ENCODE measurements at regions not wholly inside any gene's neighbourhood (a gene's known extent, or its start where the extent isn't known, plus 50 kb on each side); places are given as distances from the start of the nearest gene placed in this dataset.

DNA sequence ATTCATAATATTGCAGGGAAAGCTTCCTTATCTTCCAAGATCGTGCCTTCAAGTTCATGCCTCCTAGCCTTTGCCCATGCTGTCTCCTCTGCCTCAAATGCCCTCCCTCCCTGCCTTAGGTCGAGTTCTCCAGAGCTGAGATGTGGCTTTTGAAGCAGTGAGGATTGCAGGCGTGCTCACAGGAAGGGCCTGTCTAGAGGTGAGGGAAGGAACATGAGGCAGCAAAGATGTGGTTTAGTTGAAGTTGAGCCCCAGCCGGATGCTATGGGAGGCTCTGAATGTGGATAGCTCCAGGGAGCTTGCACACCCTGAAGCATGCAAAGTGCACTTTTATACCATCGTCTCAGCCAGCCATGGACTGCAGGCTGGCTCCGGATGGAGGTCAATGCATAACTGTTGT, 754.6 kb upstream of the EEF2KMT start:
- no peak for DNase-seq (ENCODE audit: low read depth, low spot score)
- peaks cover 2% of the 10 kb centered on the region for H3K4me1 ChIP-seq (ENCODE audit: insufficient read depth, insufficient read length)
- TF ChIP-seq SUZ12 (IDR thresholded peaks at IDR 0.05; ENCODE audit: extremely low read depth, insufficient read depth, insufficient read length) (no peak), ZNF274 (IDR thresholded peaks at IDR 0.05; ENCODE audit: low read depth, low read length) (no peak), YY1 (IDR thresholded peaks at IDR 0.05; ENCODE audit: insufficient read depth, insufficient read length) (no peak)
- H3K9me3 ChIP-seq (ENCODE audit: insufficient read depth, low read length), result no peaks in the 10 kb centered on the region
- H3K36me3 ChIP-seq (ENCODE audit: insufficient read depth, insufficient read length, low read length), result no peaks in the 10 kb centered on the region
- H3K27me3 ChIP-seq (ENCODE audit: insufficient read depth, insufficient read length), result no peaks in the 10 kb centered on the region
- H3K4me3 ChIP-seq (ENCODE audit: insufficient read length, low read depth), result no peak overlapping the region
- H3K9ac ChIP-seq (ENCODE audit: insufficient read length, low read depth), result no peak overlapping the region

DNA sequence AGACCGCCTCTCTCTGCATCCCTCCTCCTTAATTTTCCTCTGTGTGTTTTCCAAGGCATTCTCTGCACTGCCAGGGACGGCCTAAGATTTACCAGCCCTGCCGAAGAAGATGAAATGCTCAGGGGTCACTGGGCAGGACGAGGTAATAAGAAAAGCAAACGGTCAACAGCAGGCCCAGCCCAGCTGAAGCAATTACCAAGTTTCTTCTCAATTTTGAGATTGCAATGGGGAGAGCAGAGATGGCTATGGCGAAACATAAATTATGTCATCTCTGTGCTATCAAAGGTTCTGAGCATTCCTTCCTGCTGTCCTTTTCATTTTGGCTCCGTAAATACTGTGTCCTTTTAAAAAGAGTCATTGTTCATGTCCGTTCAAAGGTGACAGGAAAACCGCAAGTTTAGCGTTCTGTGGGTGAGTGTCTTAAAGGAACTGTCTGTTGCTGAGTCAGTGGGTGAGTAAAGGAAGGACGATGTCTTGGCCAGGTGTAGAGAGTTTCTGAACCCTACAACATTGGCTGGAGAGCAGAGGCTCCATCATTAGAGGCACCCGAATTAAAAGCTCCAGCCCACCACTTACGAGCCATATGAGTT, 753.9 kb upstream of the EEF2KMT start:
- no peaks in the 10 kb centered on the region for H3K36me3 ChIP-seq (ENCODE audit: insufficient read depth, insufficient read length, low read length)
- H3K4me3 ChIP-seq (ENCODE audit: insufficient read length, low read depth), result no peak overlapping the region
- no peaks in the 10 kb centered on the region for H3K9me3 ChIP-seq (ENCODE audit: insufficient read depth, low read length)
- peaks cover 2% of the 10 kb centered on the region for H3K4me1 ChIP-seq (ENCODE audit: insufficient read depth, insufficient read length)
- H3K27me3 ChIP-seq (ENCODE audit: insufficient read depth, insufficient read length), result no peaks in the 10 kb centered on the region
- DNase-seq (ENCODE audit: low read depth, low spot score), result no peak
- TF ChIP-seq SUZ12 (IDR thresholded peaks at IDR 0.05; ENCODE audit: extremely low read depth, insufficient read depth, insufficient read length) (no peak), ZNF274 (IDR thresholded peaks at IDR 0.05; ENCODE audit: low read depth, low read length) (no peak), YY1 (IDR thresholded peaks at IDR 0.05; ENCODE audit: insufficient read depth, insufficient read length) (no peak)
- no peak overlapping the region for H3K9ac ChIP-seq (ENCODE audit: insufficient read length, low read depth)

DNA sequence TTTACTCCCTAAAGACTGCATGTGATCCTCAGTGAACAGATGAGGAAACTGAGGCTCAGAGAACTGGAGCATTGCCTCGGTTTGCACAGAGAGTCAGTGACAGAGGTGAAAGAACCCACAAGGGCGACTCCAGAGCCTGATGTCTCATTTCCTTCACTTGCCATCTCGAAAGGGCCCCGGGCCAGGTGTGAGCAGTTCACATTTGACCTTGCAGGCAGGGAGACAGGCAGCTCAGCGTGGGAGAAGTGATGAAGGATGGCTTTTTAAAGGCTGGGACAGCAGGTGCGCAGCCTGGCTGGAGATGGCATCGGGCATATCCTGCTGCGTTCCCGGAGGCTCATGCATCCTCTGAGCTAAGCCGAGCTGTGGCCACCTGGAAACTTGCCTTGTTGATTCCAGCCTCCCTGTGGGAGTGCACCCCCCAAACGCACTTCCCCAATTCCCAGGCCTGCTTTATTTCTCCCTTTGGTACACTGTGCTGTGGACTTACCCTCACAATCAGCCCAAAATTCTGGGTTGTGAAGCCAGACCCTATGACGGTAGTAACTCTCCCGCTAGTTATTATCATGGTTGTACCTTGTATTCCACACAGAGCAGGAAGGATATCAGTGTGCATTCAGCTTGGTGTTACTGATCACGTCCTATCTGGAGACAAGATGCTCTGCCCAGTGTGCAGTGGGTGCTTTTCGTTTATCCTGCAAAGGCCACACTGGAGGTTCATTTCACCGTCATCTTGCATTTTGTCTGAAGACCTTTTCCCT, 753.2 kb upstream of the EEF2KMT start:
- no peaks in the 10 kb centered on the region for H3K27me3 ChIP-seq (ENCODE audit: insufficient read depth, insufficient read length)
- peaks cover 2% of the 10 kb centered on the region for H3K4me1 ChIP-seq (ENCODE audit: insufficient read depth, insufficient read length)
- DNase-seq (ENCODE audit: low read depth, low spot score), result no peak
- TF ChIP-seq SUZ12 (IDR thresholded peaks at IDR 0.05; ENCODE audit: extremely low read depth, insufficient read depth, insufficient read length), result no peak
- no peak for TF ChIP-seq ZNF274 (IDR thresholded peaks at IDR 0.05; ENCODE audit: low read depth, low read length)
- no peak for TF ChIP-seq YY1 (IDR thresholded peaks at IDR 0.05; ENCODE audit: insufficient read depth, insufficient read length)
- no peak overlapping the region for H3K4me3 ChIP-seq (ENCODE audit: insufficient read length, low read depth)
- no peaks in the 10 kb centered on the region for H3K9me3 ChIP-seq (ENCODE audit: insufficient read depth, low read length)
- no peaks in the 10 kb centered on the region for H3K36me3 ChIP-seq (ENCODE audit: insufficient read depth, insufficient read length, low read length)
- H3K9ac ChIP-seq (ENCODE audit: insufficient read length, low read depth), result no peak overlapping the region

DNA sequence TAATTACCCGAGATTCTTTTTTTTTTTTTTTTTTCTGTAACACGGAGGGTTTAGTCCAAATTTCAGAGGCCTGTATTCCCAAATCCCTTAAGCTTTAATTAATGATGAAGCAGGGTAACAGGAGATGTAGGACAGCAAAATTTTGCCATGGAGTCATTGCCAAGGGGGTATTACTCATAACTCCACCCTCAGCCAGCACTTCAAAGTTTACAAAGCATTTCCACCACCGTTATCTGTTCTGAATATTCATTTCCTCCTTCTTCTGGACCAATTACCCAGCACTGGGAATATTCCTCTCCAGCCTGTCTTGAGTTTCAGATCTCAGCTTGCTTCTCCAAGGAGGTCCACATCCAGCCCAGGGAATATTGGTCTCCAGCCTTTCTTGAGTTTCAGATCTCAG, 747.5 kb upstream of the EEF2KMT start:
- Histone ChIP-seq H3K9me3 (ENCODE audit: insufficient read depth, low read length) (no peaks in the 10 kb centered on the region), H3K36me3 (ENCODE audit: insufficient read depth, insufficient read length, low read length) (no peaks in the 10 kb centered on the region), H3K9ac (ENCODE audit: insufficient read length, low read depth) (no peak overlapping the region), H3K4me1 (ENCODE audit: insufficient read depth, insufficient read length) (peaks cover 4% of the 10 kb centered on the region), H3K4me3 (ENCODE audit: insufficient read length, low read depth) (no peak overlapping the region), H3K27me3 (ENCODE audit: insufficient read depth, insufficient read length) (no peaks in the 10 kb centered on the region)
- DNase-seq (ENCODE audit: low read depth, low spot score), result no peak
- TF ChIP-seq YY1 (IDR thresholded peaks at IDR 0.05; ENCODE audit: insufficient read depth, insufficient read length) (no peak), ZNF274 (IDR thresholded peaks at IDR 0.05; ENCODE audit: low read depth, low read length) (no peak), SUZ12 (IDR thresholded peaks at IDR 0.05; ENCODE audit: extremely low read depth, insufficient read depth, insufficient read length) (no peak)

DNA sequence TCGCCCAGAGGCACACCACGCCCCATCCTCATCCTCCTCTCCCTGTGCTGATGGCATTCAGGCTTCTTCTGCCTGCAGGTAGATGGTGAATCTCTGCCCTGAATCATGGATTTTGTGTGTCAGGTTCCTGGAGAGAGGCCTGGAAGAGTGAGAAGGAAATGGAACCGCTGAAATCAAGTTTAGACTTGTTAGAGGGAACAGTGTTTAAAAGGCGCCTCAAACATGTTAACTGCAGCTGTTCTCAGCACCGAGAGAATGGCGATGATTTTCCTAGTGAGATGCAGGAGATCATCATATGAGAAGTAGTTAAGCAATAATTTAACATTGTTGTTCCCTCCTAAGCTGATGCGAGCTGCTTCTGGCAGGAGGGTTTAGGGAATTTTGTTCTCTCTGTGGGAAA, 744.4 kb upstream of the EEF2KMT start:
- no peaks in the 10 kb centered on the region for H3K27me3 ChIP-seq (ENCODE audit: insufficient read depth, insufficient read length)
- no peak overlapping the region for H3K9ac ChIP-seq (ENCODE audit: insufficient read length, low read depth)
- H3K4me1 ChIP-seq (ENCODE audit: insufficient read depth, insufficient read length), result peaks cover 4% of the 10 kb centered on the region
- no peak for DNase-seq (ENCODE audit: low read depth, low spot score)
- no peaks in the 10 kb centered on the region for H3K9me3 ChIP-seq (ENCODE audit: insufficient read depth, low read length)
- TF ChIP-seq YY1 (IDR thresholded peaks at IDR 0.05; ENCODE audit: insufficient read depth, insufficient read length) (no peak), SUZ12 (IDR thresholded peaks at IDR 0.05; ENCODE audit: extremely low read depth, insufficient read depth, insufficient read length) (no peak), ZNF274 (IDR thresholded peaks at IDR 0.05; ENCODE audit: low read depth, low read length) (no peak)
- no peak overlapping the region for H3K4me3 ChIP-seq (ENCODE audit: insufficient read length, low read depth)
- H3K36me3 ChIP-seq (ENCODE audit: insufficient read depth, insufficient read length, low read length), result no peaks in the 10 kb centered on the region

DNA sequence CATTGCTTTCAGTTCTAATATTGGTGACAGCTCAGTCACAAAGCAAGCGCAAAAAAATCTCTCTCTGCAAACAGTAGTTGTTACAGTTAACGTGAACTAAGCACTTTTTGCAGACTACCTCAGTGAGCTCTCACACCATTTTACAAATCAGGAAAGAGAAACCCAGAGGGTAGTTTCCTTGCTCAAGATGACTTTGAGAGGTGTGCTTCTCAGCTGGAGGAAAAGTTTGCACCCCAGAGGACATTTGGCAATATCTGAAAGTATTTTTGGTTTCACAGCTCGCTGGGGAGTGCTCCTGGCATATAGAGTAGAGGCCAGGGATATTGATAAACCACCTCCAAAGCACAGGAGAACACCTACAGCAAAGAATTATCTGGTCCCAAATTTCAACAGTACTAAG, 741.1 kb upstream of the EEF2KMT start:
- no peak for TF ChIP-seq SUZ12 (IDR thresholded peaks at IDR 0.05; ENCODE audit: extremely low read depth, insufficient read depth, insufficient read length)
- no peak for TF ChIP-seq YY1 (IDR thresholded peaks at IDR 0.05; ENCODE audit: insufficient read depth, insufficient read length)
- no peak for TF ChIP-seq ZNF274 (IDR thresholded peaks at IDR 0.05; ENCODE audit: low read depth, low read length)
- no peaks in the 10 kb centered on the region for H3K9me3 ChIP-seq (ENCODE audit: insufficient read depth, low read length)
- DNase-seq (ENCODE audit: low read depth, low spot score), result no peak
- H3K4me1 ChIP-seq (ENCODE audit: insufficient read depth, insufficient read length), result peaks cover 4% of the 10 kb centered on the region
- H3K27me3 ChIP-seq (ENCODE audit: insufficient read depth, insufficient read length), result no peaks in the 10 kb centered on the region
- H3K4me3 ChIP-seq (ENCODE audit: insufficient read length, low read depth), result no peak overlapping the region
- no peaks in the 10 kb centered on the region for H3K36me3 ChIP-seq (ENCODE audit: insufficient read depth, insufficient read length, low read length)
- H3K9ac ChIP-seq (ENCODE audit: insufficient read length, low read depth), result no peak overlapping the region

DNA sequence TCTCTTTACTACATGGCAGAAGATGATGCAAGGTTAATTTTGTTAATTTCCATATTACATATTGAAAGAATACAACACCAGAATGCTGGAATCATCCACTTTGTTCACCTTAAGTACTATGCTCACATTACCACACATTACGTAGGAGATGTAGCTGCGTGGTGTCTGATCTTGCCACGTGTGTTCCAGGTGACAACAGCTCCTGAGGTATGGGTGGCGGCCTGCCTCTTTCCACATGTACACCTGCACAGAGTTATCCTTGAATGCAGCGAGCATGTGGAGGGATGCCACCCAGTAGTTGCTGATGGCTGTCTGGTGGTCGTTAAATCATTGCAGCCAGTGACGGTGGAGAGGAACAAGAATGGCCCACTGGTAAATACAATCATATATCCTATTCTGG, 740.5 kb upstream of the EEF2KMT start:
- Histone ChIP-seq H3K9ac (ENCODE audit: insufficient read length, low read depth) (no peak overlapping the region), H3K27me3 (ENCODE audit: insufficient read depth, insufficient read length) (no peaks in the 10 kb centered on the region), H3K4me1 (ENCODE audit: insufficient read depth, insufficient read length) (peaks cover 4% of the 10 kb centered on the region), H3K36me3 (ENCODE audit: insufficient read depth, insufficient read length, low read length) (no peaks in the 10 kb centered on the region), H3K9me3 (ENCODE audit: insufficient read depth, low read length) (no peaks in the 10 kb centered on the region), H3K4me3 (ENCODE audit: insufficient read length, low read depth) (no peak overlapping the region)
- no peak for DNase-seq (ENCODE audit: low read depth, low spot score)
- no peak for TF ChIP-seq YY1 (IDR thresholded peaks at IDR 0.05; ENCODE audit: insufficient read depth, insufficient read length)
- no peak for TF ChIP-seq ZNF274 (IDR thresholded peaks at IDR 0.05; ENCODE audit: low read depth, low read length)
- no peak for TF ChIP-seq SUZ12 (IDR thresholded peaks at IDR 0.05; ENCODE audit: extremely low read depth, insufficient read depth, insufficient read length)
